UCSD-AML1 (cell line): ENCODE measurements at regions not wholly inside any gene's neighbourhood (a gene's known extent, or its start where the extent isn't known, plus 50 kb on each side); places are given as distances from the start of the nearest gene placed in this dataset.
"Not testable (repeated sequence)": the region's sequence is repeated elsewhere in the genome, so short reads cannot be mapped to it uniquely, and the experiment has no call there.

Experiments used
- DNase-seq: peaks from one replicate; lab custom pipeline; 2025; ENCODE audit not compliant: unreplicated experiment; lab: John Stamatoyannopoulos, UW

DNA sequence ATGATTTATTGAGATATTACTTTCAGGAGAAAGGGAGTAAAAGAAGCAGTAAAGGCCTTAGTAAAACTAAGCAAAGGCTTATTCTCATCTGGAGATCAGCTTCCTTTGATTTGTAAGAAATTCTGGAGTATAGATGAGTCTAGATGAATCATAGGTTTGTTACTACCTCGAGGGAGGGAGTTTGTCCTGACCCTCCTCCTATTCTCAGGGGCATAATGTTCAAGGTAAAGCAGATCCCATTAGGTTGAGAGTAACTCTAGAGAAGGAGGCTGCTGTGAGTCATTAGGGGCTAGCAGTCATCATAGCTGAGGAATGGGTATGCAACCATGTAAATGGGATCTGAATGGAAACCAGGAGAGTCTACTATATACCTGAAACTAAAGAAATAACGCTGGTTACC is 155.5 kb upstream of the MOCS2 start:
- no peak for DNase-seq

- not testable (repeated sequence) for DNase-seq
Observed at GRCh38 chr5:53268241-53268640, 158.7 kb upstream of the MOCS2 start.

DNA sequence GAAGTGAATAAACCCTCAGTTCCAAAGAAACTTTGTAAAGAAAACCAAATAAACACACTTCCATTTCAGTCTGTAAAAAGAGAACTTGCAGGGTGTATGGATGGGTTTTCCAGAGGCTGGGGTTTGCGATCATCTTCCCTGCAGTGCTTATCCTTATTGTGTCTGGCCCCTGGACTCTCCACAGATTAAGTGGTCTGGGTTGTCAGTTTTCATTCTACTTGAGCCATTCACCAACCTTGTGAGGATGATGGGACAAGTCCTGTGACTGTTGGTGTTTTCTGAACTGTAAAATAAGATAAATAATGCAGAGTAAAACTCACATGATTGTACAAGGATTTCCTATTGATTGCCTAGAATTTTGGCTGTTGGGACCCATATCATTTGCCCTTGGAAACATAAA is 166.1 kb upstream of the MOCS2 start:
- DNase-seq = no peak

- no peak for DNase-seq
Observed at GRCh38 chr5:53276825-53277224, 167.3 kb upstream of the MOCS2 start.

GRCh38 chr5:53277491-53277890 is 167.9 kb upstream of the MOCS2 start:
- DNase-seq = no peak

DNA sequence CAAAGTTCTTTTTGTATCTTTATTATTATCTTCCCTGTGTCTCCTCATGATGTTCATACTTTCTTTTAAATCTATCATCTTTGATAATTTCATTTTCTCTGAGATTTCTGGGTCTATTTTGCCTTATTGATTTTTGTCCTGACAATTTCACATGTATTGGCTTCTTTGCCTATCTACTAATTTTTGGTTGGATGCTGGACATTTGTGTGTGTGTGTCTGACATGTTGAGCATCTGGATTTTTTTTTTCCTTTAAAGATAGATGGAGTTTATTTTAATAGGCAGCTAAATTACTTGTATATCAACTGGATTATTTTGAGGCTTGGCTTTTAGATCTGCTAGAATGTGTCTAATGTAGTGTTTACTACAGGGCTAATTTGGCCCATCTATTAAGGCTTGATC is 178.0 kb upstream of the MOCS2 start:
- DNase-seq = no peak

DNA sequence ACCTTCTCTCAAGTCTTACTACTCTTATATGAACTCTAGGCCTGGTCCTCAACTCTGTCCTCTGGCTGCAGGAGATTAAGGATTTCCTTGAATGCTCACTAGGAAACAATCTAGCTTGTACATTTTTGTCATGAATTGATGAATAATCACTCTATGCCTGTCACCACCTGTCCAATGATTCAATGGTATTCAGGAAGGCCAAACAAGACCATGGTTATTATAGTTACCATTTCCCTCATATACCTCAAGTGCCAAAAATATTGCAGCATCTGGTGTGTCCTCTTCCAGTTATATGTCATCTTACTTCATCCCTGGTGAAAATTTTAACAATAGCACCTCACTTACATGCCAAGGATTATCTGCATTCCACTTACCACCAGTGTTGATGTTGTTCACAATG is 179.0 kb upstream of the MOCS2 start:
- DNase-seq = no peak

GRCh38 chr5:53291047-53291446 is 181.5 kb upstream of the MOCS2 start:
- DNase-seq = no peak

DNA sequence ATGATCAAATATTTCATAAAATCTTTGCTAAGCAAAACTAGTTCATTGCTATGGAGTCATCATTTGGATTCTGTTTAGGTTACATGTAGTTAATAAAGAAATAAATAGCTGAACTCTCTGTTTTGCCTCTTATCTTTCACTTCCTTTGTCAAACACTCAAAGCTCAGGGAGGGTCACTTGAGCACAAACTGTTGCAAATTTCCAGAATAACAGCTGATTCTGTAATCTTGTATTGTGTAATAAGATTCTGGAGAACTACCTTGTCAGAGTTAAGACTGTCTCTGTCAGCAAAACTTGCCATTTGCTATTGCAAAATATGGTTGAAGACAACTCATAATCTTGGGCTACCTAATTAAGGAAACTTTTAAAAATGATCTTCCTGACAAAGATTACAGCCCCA is 182.0 kb upstream of the MOCS2 start:
- no peak for DNase-seq

GRCh38 chr5:53298841-53299240 is 181.6 kb upstream of the FST start:
- no peak for DNase-seq

- no peak for DNase-seq
Observed at GRCh38 chr5:53302529-53302928, 177.9 kb upstream of the FST start.

DNA sequence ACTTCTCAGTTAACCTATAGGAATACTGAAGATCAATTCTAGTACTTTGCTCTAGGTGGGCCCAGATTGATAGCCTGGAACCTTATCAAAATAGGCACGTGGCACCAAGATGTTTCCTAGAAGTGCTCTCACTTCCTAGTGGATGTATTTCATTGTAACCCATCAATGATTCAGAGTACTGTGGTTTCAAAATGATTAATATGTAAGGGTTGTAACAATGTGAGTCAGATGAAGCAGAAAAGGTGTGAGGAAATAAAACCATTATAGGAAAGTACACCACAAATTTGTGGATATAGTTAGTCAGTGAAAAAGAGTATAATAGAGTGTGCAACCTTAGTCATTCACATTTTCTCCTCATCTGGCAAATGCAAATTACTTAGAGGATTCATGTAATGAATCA is 177.3 kb upstream of the FST start:
- DNase-seq = no peak

- not testable (repeated sequence) for DNase-seq
Observed at GRCh38 chr5:53305316-53305715, 175.1 kb upstream of the FST start.

DNA sequence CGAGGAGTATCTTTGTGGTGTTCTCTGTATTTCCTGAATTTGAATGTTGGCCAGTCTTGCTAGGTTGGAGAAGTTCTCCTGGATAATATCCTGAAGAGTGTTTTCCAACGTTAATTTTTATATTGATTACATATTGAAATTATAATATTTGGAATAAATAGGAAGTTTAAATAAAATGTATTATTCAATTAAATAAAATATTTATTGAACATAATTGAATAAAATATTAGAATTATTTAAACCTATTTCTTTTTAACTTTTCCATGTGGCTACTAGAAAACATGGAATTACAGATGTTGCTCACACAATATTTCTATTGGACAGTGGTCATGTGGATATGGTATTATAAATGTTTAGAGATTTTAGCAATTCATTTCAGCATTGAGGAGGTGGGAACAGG is 170.8 kb upstream of the FST start:
- no peak for DNase-seq

DNA sequence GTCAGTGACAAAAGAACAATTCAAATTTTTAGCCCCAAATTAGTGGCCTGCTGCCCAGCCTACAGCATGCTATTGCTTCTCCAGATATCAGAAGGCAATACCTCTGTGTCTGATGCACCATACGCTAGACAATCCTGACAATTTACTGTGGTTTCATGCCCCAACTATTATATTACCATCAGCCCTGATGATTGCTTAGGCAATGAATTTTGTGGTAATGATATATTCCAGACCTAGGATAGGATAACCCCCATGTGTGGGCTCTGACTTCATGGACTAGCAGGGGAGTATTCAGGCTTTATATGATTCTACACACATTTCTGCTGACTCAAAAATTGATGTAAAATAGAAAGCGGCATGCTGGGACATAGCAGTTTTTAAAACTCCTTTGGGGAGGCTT is 168.7 kb upstream of the FST start:
- DNase-seq = no peak

GRCh38 chr5:53313145-53313544 is 167.3 kb upstream of the FST start:
- DNase-seq = no peak

DNA sequence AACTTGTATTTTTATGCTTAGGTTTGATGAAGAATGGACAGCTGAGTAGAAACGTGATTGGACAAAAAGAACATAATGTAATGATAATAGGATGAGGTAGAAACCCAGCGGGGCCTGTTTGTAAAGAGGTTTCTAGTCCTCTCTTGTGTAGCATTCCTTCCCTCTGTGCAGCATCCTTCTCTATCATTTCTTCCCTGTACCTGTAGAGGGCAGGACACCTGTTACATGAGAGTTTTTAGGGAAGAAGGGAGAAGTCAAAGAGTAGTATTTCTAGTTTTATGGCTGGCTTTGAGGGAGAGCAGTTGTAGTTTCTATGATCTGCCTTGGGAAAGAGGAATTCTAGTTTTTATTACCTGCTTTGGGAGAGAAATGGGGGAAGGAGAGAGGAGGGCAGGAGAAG is 162.1 kb upstream of the FST start:
- DNase-seq = no peak

- DNase-seq = no peak
Observed at GRCh38 chr5:53319315-53319714, 161.1 kb upstream of the FST start.

DNA sequence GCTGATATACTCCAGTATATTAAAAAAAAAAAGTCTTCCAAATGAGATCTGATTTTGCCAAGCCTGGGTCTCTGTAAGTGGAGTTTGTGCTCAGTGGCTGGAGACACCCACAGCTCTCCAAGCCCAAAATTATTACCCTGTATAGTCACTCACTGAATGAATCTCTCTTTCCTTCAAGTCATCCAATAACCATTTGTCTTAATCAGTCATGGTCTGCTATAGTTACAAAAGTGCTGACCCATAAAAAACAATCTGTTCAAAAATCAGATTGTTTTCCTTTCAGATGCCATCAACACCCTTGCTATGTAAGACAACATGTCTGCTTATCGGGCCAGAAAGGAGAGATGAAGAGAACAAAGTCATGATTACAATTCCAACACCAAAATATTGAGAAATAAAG is 159.4 kb upstream of the FST start:
- DNase-seq = no peak

DNA sequence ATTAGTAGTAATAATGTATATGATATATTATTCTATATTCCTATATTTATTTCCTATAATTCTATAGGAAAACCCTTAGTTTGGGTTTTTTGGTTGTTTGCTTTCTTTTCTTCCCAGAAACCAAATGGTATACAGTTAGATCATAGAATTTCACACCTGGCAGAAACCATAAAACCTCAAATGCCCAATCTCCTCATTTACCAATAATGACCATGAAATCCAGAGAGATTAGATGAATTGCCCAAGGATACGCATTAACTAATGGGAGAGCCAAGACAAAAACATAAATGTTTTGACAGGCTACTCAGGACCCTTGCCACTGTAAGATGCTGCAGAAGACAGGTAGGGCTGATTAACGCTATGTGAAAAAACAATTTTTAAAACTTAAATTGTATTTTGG is 158.7 kb upstream of the FST start:
- no peak for DNase-seq

GRCh38 chr5:53322257-53322656 is 158.2 kb upstream of the FST start:
- no peak for DNase-seq

DNA sequence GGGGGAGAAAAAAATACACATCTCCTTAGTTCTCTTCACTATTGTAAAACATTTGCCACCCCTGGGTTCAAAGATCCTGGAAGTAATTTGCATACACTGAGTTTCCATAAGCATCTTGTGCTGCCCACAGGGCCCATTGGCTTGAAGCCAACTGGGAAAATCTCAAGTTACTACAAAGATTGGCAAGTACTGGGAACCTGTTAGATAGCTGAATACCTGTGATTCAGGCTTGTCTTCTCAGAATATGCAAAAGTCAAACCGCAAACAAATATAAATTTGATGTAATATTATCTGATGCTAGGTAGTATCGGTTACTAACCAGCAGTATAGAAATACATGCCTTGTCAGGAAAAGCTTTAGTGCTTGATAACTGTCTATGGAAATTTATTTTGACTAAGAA is 156.9 kb upstream of the FST start:
- DNase-seq = no peak

GRCh38 chr5:53323943-53324642 is 156.3 kb upstream of the FST start:
- DNase-seq = no peak
